ENCODE measurements at regions not wholly inside any gene's neighbourhood (a gene's known extent, or its start where the extent isn't known, plus 50 kb on each side); places are given as distances from the start of the nearest gene placed in this dataset.

DNA sequence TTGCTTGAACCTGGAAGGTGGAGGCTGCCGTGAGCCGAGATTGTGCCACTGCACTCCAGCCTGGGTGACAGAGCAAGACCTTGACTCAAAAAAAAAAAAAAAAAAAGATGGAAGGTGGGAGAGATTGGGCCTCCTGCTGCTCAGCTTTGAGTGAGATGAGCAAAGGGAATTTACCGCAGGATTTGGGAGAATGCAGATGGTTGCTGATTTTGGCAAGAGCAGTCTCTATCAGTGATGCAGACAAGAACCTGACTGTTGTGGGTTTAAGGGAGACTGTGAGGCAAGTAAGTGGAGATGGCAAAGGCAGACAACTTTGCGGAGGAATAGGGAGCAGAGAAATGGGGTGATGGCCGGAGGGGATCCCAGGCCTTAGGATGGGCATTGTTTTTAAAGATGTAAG is 1140.8 kb upstream of the AUTS2 start:
- Histone ChIP-seq H3K9ac (ENCODE audit: low read depth, low read length) (no peak overlapping the region), H3K36me3 (ENCODE audit: insufficient read depth, low read length) (no peaks in the 10 kb centered on the region), H3K4me1 (ENCODE audit: control insufficient read depth, insufficient read depth, low read length) (no peaks in the 10 kb centered on the region), H3K4me2 (ENCODE audit: low read length) (no peak overlapping the region), H3K27me3 (ENCODE audit: control insufficient read depth, insufficient read depth, low read length) (no peaks in the 10 kb centered on the region), H3K9me3 (replicated peaks; ENCODE audit: low read length) (no peaks in the 10 kb centered on the region), H3K4me3 (ENCODE audit: low read length) (no peak overlapping the region)

GRCh38 chr7:68458010-68458908 is 1140.0 kb upstream of the AUTS2 start:
- no peaks in the 10 kb centered on the region for H3K36me3 ChIP-seq (ENCODE audit: insufficient read depth, low read length)
- no peak overlapping the region for H3K4me3 ChIP-seq (ENCODE audit: low read length)
- H3K9me3 ChIP-seq (replicated peaks; ENCODE audit: low read length), result no peaks in the 10 kb centered on the region
- no peak overlapping the region for H3K4me2 ChIP-seq (ENCODE audit: low read length)
- no peaks in the 10 kb centered on the region for H3K27me3 ChIP-seq (ENCODE audit: control insufficient read depth, insufficient read depth, low read length)
- no peaks in the 10 kb centered on the region for H3K4me1 ChIP-seq (ENCODE audit: control insufficient read depth, insufficient read depth, low read length)
- no peak overlapping the region for H3K9ac ChIP-seq (ENCODE audit: low read depth, low read length)

DNA sequence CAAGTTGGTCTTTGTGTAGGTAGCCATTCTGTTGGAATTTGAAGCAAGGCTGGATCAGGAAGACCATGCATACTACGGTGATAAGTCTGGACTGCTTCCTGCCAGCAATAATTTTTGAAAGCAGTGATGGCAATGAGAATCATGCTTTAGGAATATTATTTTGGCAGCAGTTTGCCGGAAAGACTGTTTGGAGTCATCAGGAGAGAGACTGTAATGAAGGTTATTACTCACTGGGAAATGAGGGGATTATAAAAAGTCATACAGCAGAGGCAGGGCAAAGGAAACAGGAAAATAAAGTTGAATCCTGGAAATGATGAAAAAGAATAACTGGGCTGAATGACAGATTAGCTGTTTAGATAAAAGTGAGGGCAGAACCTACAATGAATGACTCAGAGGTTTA is 1136.8 kb upstream of the AUTS2 start:
- Histone ChIP-seq H3K27me3 (ENCODE audit: control insufficient read depth, insufficient read depth, low read length) (no peaks in the 10 kb centered on the region), H3K4me2 (ENCODE audit: low read length) (no peak overlapping the region), H3K4me1 (ENCODE audit: control insufficient read depth, insufficient read depth, low read length) (no peaks in the 10 kb centered on the region), H3K9me3 (replicated peaks; ENCODE audit: low read length) (peaks cover 2% of the 10 kb centered on the region), H3K36me3 (ENCODE audit: insufficient read depth, low read length) (no peaks in the 10 kb centered on the region), H3K9ac (ENCODE audit: low read depth, low read length) (no peak overlapping the region), H3K4me3 (ENCODE audit: low read length) (no peak overlapping the region)

DNA sequence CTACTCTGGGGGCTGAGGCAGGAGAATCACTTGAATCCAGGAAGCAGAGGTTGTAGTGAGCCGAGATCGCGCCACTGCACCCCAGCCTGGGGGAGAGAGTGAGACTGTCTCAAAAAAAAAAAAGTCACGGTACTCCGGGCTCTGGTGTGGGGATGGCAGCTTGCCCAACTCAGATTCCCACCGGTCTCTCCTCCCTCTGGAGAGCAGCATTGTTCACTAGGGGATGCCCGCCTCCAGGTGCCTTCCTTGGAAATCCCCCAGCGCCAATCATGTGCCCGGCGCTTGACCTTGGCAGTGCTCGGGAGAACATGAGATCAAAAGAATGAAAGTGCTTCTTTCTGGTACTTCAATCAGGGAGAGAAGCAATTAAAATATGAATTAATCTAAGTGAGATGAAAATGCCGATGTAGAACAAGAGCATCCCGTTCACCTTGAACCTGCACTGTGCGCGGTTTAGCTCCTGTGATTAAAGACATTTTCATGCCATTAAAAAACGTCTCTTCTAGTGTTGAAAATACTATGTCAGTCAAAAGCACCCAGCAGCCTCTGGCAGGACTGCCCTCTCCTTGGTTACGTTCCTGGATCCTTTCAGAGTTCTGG is 1127.3 kb upstream of the AUTS2 start:
- no peaks in the 10 kb centered on the region for H3K4me1 ChIP-seq (ENCODE audit: control insufficient read depth, insufficient read depth, low read length)
- H3K36me3 ChIP-seq (ENCODE audit: insufficient read depth, low read length), result no peaks in the 10 kb centered on the region
- no peak overlapping the region for H3K9ac ChIP-seq (ENCODE audit: low read depth, low read length)
- H3K4me2 ChIP-seq (ENCODE audit: low read length), result no peak overlapping the region
- H3K27me3 ChIP-seq (ENCODE audit: control insufficient read depth, insufficient read depth, low read length), result no peaks in the 10 kb centered on the region
- H3K9me3 ChIP-seq (replicated peaks; ENCODE audit: low read length), result no peaks in the 10 kb centered on the region
- H3K4me3 ChIP-seq (ENCODE audit: low read length), result no peak overlapping the region

DNA sequence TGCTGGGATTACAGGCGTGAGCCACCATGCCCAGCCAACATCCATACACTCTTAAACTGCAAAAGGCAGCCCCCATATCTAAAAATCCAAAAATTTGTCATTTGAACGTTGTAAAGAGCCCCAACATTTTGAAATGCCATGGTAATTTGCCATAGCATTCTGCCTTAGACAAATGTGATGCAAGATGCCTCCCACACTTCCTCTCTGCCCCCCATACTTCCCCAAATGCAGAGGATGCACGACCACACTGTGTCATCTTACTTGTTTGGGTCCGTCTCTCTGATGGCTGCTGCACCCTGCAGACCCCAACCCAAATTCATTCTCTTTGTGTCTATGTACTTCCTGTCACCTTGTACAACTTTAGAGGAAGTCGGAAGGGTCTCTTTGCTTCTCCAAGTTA is 1125.6 kb upstream of the AUTS2 start:
- H3K27me3 ChIP-seq (ENCODE audit: control insufficient read depth, insufficient read depth, low read length), result no peaks in the 10 kb centered on the region
- no peak overlapping the region for H3K9ac ChIP-seq (ENCODE audit: low read depth, low read length)
- no peak overlapping the region for H3K4me2 ChIP-seq (ENCODE audit: low read length)
- no peaks in the 10 kb centered on the region for H3K36me3 ChIP-seq (ENCODE audit: insufficient read depth, low read length)
- H3K9me3 ChIP-seq (replicated peaks; ENCODE audit: low read length), result no peaks in the 10 kb centered on the region
- no peak overlapping the region for H3K4me3 ChIP-seq (ENCODE audit: low read length)
- H3K4me1 ChIP-seq (ENCODE audit: control insufficient read depth, insufficient read depth, low read length), result no peaks in the 10 kb centered on the region

GRCh38 chr7:68474661-68475216 is 1123.5 kb upstream of the AUTS2 start:
- Histone ChIP-seq H3K9ac (ENCODE audit: low read depth, low read length) (no peak overlapping the region), H3K9me3 (replicated peaks; ENCODE audit: low read length) (no peaks in the 10 kb centered on the region), H3K27me3 (ENCODE audit: control insufficient read depth, insufficient read depth, low read length) (no peaks in the 10 kb centered on the region), H3K4me1 (ENCODE audit: control insufficient read depth, insufficient read depth, low read length) (no peaks in the 10 kb centered on the region), H3K4me2 (ENCODE audit: low read length) (no peak overlapping the region), H3K4me3 (ENCODE audit: low read length) (no peak overlapping the region), H3K36me3 (ENCODE audit: insufficient read depth, low read length) (no peaks in the 10 kb centered on the region)

- no peak overlapping the region for H3K4me2 ChIP-seq (ENCODE audit: low read length)
- no peak overlapping the region for H3K4me3 ChIP-seq (ENCODE audit: low read length)
- no peaks in the 10 kb centered on the region for H3K4me1 ChIP-seq (ENCODE audit: control insufficient read depth, insufficient read depth, low read length)
- no peaks in the 10 kb centered on the region for H3K36me3 ChIP-seq (ENCODE audit: insufficient read depth, low read length)
- H3K9me3 ChIP-seq (replicated peaks; ENCODE audit: low read length), result no peaks in the 10 kb centered on the region
- H3K9ac ChIP-seq (ENCODE audit: low read depth, low read length), result no peak overlapping the region
- H3K27me3 ChIP-seq (ENCODE audit: control insufficient read depth, insufficient read depth, low read length), result no peaks in the 10 kb centered on the region
Measured at GRCh38 chr7:68476966-68477365, 1121.3 kb upstream of the AUTS2 start.

- Histone ChIP-seq H3K4me2 (ENCODE audit: low read length) (no peak overlapping the region), H3K4me3 (ENCODE audit: low read length) (no peak overlapping the region), H3K27me3 (ENCODE audit: control insufficient read depth, insufficient read depth, low read length) (no peaks in the 10 kb centered on the region), H3K9ac (ENCODE audit: low read depth, low read length) (no peak overlapping the region), H3K9me3 (replicated peaks; ENCODE audit: low read length) (no peaks in the 10 kb centered on the region), H3K4me1 (ENCODE audit: control insufficient read depth, insufficient read depth, low read length) (no peaks in the 10 kb centered on the region), H3K36me3 (ENCODE audit: insufficient read depth, low read length) (no peaks in the 10 kb centered on the region)
Measured at GRCh38 chr7:68478326-68478725, 1119.9 kb upstream of the AUTS2 start.

GRCh38 chr7:68482800-68483199 is 1115.5 kb upstream of the AUTS2 start:
- no peaks in the 10 kb centered on the region for H3K4me1 ChIP-seq (ENCODE audit: control insufficient read depth, insufficient read depth, low read length)
- no peaks in the 10 kb centered on the region for H3K27me3 ChIP-seq (ENCODE audit: control insufficient read depth, insufficient read depth, low read length)
- H3K9ac ChIP-seq (ENCODE audit: low read depth, low read length), result no peak overlapping the region
- no peak overlapping the region for H3K4me3 ChIP-seq (ENCODE audit: low read length)
- no peaks in the 10 kb centered on the region for H3K36me3 ChIP-seq (ENCODE audit: insufficient read depth, low read length)
- H3K4me2 ChIP-seq (ENCODE audit: low read length), result no peak overlapping the region
- no peaks in the 10 kb centered on the region for H3K9me3 ChIP-seq (replicated peaks; ENCODE audit: low read length)

- H3K4me3 ChIP-seq (ENCODE audit: low read length), result no peak overlapping the region
- no peaks in the 10 kb centered on the region for H3K9me3 ChIP-seq (replicated peaks; ENCODE audit: low read length)
- no peak overlapping the region for H3K4me2 ChIP-seq (ENCODE audit: low read length)
- no peaks in the 10 kb centered on the region for H3K4me1 ChIP-seq (ENCODE audit: control insufficient read depth, insufficient read depth, low read length)
- H3K9ac ChIP-seq (ENCODE audit: low read depth, low read length), result no peak overlapping the region
- H3K27me3 ChIP-seq (ENCODE audit: control insufficient read depth, insufficient read depth, low read length), result no peaks in the 10 kb centered on the region
- H3K36me3 ChIP-seq (ENCODE audit: insufficient read depth, low read length), result no peaks in the 10 kb centered on the region
Measured at GRCh38 chr7:68484731-68485130, 1113.5 kb upstream of the AUTS2 start.

GRCh38 chr7:68485253-68485917 is 1112.9 kb upstream of the AUTS2 start:
- Histone ChIP-seq H3K4me1 (ENCODE audit: control insufficient read depth, insufficient read depth, low read length) (no peaks in the 10 kb centered on the region), H3K4me2 (ENCODE audit: low read length) (no peak overlapping the region)

More at GRCh38 chr7:68485253-68485917, 1112.9 kb upstream of the AUTS2 start:
- Histone ChIP-seq H3K9me3 (replicated peaks; ENCODE audit: low read length) (no peaks in the 10 kb centered on the region), H3K4me3 (ENCODE audit: low read length) (no peak overlapping the region), H3K27me3 (ENCODE audit: control insufficient read depth, insufficient read depth, low read length) (no peaks in the 10 kb centered on the region), H3K9ac (ENCODE audit: low read depth, low read length) (no peak overlapping the region), H3K36me3 (ENCODE audit: insufficient read depth, low read length) (no peaks in the 10 kb centered on the region)

All from skeletal muscle satellite cell (primary cell).